Keratinocyte (primary cell): ENCODE measurements at regions not wholly inside any gene's neighbourhood (a gene's known extent, or its start where the extent isn't known, plus 50 kb on each side); places are given as distances from the start of the nearest gene placed in this dataset.
A peak's percentile ranks its signal among the peaks of the same experiment; 100 is the strongest.

Experiments used
- DNase-seq: peaks from one replicate; pipeline ENCODE4 v3.0.0-alpha.2; 2011; ENCODE audit warnings: low read depth, missing footprints, low spot score
- FAIRE-seq: peaks from 2 replicates; lab custom pipeline; 2011; peaks lifted over from hg19 to GRCh38; lab: Jason Lieb, UNC
- H2AFZ ChIP-seq: 2 replicates; pipeline ENCODE4 v1.6.0; 2012; ENCODE audit warnings: low read length, control low read depth, inconsistent platforms; ENCODE audit not compliant: control insufficient read depth
- H3K27ac ChIP-seq: 2 replicates; pipeline ENCODE4 v1.5.1; 2011; ENCODE audit warnings: low read length; ENCODE audit not compliant: control insufficient read depth, insufficient read depth
- H3K27me3 ChIP-seq: 3 replicates; pipeline ENCODE4 v1.6.0; 2011; ENCODE audit warnings: low read length; ENCODE audit not compliant: control insufficient read depth, insufficient read depth; ENCODE audit errors: extremely low read depth
- H3K36me3 ChIP-seq, 2 experiments: 2 replicates in 1 of 2; 3 replicates in 1 of 2; pipeline ENCODE4 v1.5.1; 2011; ENCODE audit warnings: low read length in 2 of 2, mild to moderate bottlenecking in 1 of 2; ENCODE audit not compliant: control insufficient read depth in 2 of 2, insufficient read depth in 2 of 2; ENCODE audit errors: extremely low read depth in 1 of 2
- H3K4me1 ChIP-seq: 3 replicates; pipeline ENCODE4 v1.5.1; 2011; ENCODE audit warnings: low read length; ENCODE audit not compliant: control insufficient read depth, insufficient read depth; ENCODE audit errors: extremely low read depth
- H3K4me2 ChIP-seq: 3 replicates; pipeline ENCODE4 v1.6.0; 2011; ENCODE audit warnings: low read depth, low read length; ENCODE audit not compliant: control insufficient read depth, insufficient read depth; ENCODE audit errors: extremely low read depth
- H3K4me3 ChIP-seq, 3 experiments: fragments of 200-600 bp in 1 of 3; sonication (generic) in 1 of 3; 2 replicates in 2 of 3; 3 replicates in 1 of 3; pipeline ENCODE4 v1.5.1; 2011 to 2016; ENCODE audit warnings: low read length in 3 of 3, mild to moderate bottlenecking in 3 of 3, control low read depth in 2 of 3, inconsistent platforms in 1 of 3, low read depth in 1 of 3, mixed read lengths in 1 of 3, mixed run types in 1 of 3, moderate library complexity in 1 of 3; ENCODE audit not compliant: control insufficient read depth in 2 of 3, insufficient read depth in 2 of 3; ENCODE audit errors: extremely low read depth in 1 of 3
- H3K79me2 ChIP-seq: 2 replicates; pipeline ENCODE4 v1.6.0; 2012; ENCODE audit warnings: low read length; ENCODE audit not compliant: control insufficient read depth, insufficient read depth
- H3K9ac ChIP-seq: 3 replicates; pipeline ENCODE4 v1.6.0; 2011; ENCODE audit warnings: low read length; ENCODE audit not compliant: control insufficient read depth, insufficient read depth; ENCODE audit errors: extremely low read depth
- H3K9me1 ChIP-seq: 3 replicates; pipeline ENCODE4 v1.6.0; 2011; ENCODE audit warnings: low read length; ENCODE audit not compliant: control insufficient read depth, insufficient read depth; ENCODE audit errors: extremely low read depth
- H3K9me3 ChIP-seq: 2 replicates; pipeline ENCODE4 v1.5.1; 2012; ENCODE audit warnings: low read depth, low read length; ENCODE audit not compliant: control insufficient read depth
- H4K20me1 ChIP-seq: 3 replicates; pipeline ENCODE4 v1.6.0; 2011; ENCODE audit warnings: low read length; ENCODE audit not compliant: control insufficient read depth, insufficient read depth; ENCODE audit errors: extremely low read depth
- CTCF ChIP-seq, 3 experiments: IDR thresholded peaks in 1 of 3; conservative IDR thresholded peaks in 1 of 3; optimal IDR thresholded peaks in 1 of 3; 2 replicates in 2 of 3; 3 replicates in 1 of 3; pipeline versions ENCODE3 to v1.5.1; 2011; ENCODE audit warnings: low read length in 3 of 3, mild to moderate bottlenecking in 3 of 3, moderate library complexity in 2 of 3, control low read depth in 1 of 3, inconsistent platforms in 1 of 3; ENCODE audit not compliant: insufficient read depth in 2 of 3; ENCODE audit errors: extremely low read depth in 1 of 3
- EZH2 ChIP-seq: IDR thresholded peaks from one replicate; pipeline ENCODE4 v1.6.1; 2012; ENCODE audit warnings: inconsistent platforms, mild to moderate bottlenecking, low read length, moderate library complexity
- dilution Hi-C: fragments of 300-500 bp; cut with MboI; formaldehyde crosslinking; loops from one replicate; pipeline ENCODE4 v1.7.0; 2020; ENCODE audit warnings: low sequenced_read_pairs; ENCODE audit not compliant: extremely low pct_ligation_motif_present

DNA sequence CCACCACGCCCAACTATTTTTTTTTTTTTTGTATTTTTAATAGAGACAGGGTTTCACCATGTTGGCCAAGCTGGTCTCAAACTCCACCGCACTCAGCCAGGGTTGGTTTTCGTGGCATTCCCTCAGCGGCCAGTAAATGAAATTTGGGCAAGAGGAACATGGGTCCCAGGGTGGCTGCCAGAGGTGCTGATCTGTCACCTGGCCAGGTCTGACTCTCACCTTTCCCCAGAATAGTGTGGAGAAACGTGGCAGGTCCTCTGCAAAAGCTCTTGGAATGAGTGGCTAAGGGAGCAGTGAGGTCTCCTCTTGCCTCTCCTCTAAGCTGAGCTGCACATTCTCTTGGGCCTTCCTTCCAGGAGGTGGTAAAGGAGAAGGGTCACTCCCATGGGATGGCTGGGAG, 170.1 kb downstream of the IRX2 start:
- Histone ChIP-seq H3K27me3 (peaks cover 5% of the 10 kb centered on the region), H3K9ac (no peak overlapping the region), H3K36me3 (no peaks in the 10 kb centered on the region), H2AFZ (no peak overlapping the region), H3K9me3 (peaks cover 2% of the 10 kb centered on the region), H3K27ac (no peak overlapping the region), H3K79me2 (no peaks in the 10 kb centered on the region), H4K20me1 (no peaks in the 10 kb centered on the region), H3K9me1 (no peaks in the 10 kb centered on the region), H3K4me2 (no peak overlapping the region), H3K4me3 (no peak overlapping the region), H3K4me1 (no peaks in the 10 kb centered on the region)
- DNase-seq (no peak), FAIRE-seq (no peak)
- dilution Hi-C loops: no loop called here
- TF ChIP-seq CTCF (optimal IDR thresholded peaks at IDR 0.05 in 1 of 3, IDR thresholded peaks at IDR 0.05 in 1 of 3, conservative IDR thresholded peaks at IDR 0.05 in 1 of 3; ENCODE audit: extremely low read depth in 1 of 3, insufficient read depth in 2 of 3, low read length in 3 of 3): no peak
- no peak for TF ChIP-seq EZH2

DNA sequence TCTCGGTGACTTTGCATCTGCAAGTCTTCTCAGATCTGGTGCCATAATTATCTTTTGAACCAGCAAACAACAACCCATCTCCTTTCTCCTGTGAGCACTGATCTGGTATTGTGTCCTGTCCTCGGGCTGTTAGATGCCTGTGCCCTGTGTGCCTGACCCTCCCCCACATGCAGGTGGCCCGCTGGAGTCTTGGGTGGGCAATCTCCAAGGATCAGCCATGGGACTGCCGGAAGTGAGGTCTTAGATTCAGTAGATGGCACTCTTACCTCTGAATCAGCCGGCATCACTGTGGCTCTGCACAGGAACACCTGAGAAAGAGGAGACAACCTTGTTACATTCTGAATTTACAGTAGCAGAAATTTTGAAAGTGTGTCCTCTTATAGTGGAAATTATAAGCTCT, 172.4 kb downstream of the IRX2 start:
- H4K20me1 ChIP-seq: no peaks in the 10 kb centered on the region
- no peaks in the 10 kb centered on the region for H3K79me2 ChIP-seq
- H2AFZ ChIP-seq: no peak overlapping the region
- no peaks in the 10 kb centered on the region for H3K36me3 ChIP-seq
- no peak overlapping the region for H3K4me2 ChIP-seq
- H3K9me1 ChIP-seq: no peaks in the 10 kb centered on the region
- H3K27ac ChIP-seq: no peak overlapping the region
- dilution Hi-C loops: no loop called here
- DNase-seq (no peak), FAIRE-seq (no peak)
- no peak overlapping the region for H3K4me3 ChIP-seq
- H3K9me3 ChIP-seq: no peaks in the 10 kb centered on the region
- H3K27me3 ChIP-seq: peaks cover 5% of the 10 kb centered on the region
- H3K9ac ChIP-seq: no peak overlapping the region
- no peaks in the 10 kb centered on the region for H3K4me1 ChIP-seq
- peak in 2 of 3 experiments; percentile 7 to 51 for TF ChIP-seq CTCF (optimal IDR thresholded peaks at IDR 0.05 in 1 of 3, IDR thresholded peaks at IDR 0.05 in 1 of 3, conservative IDR thresholded peaks at IDR 0.05 in 1 of 3; ENCODE audit: extremely low read depth in 1 of 3, insufficient read depth in 2 of 3, low read length in 3 of 3)
- TF ChIP-seq EZH2: no peak
